SK-N-SH (cell line): ENCODE measurements at regions not wholly inside any gene's neighbourhood (a gene's known extent, or its start where the extent isn't known, plus 50 kb on each side); places are given as distances from the start of the nearest gene placed in this dataset.

ENCODE experiments used
- CTCF ChIA-PET: fragments of 300-600, 350-600 bp; formaldehyde crosslinking; extraction: SDS; loops from one replicate; lab custom pipeline; 2021; lab: Yijun Ruan, JAX
- POLR2A ChIA-PET: fragments of 350-600 bp; sonication (Branson Sonifier 250); formaldehyde crosslinking; extraction: SDS; loops from one replicate; lab custom pipeline; 2020; ENCODE audit warnings: antibody characterized with exemption, inconsistent platforms; lab: Yijun Ruan, JAX
- DNase-seq: peaks from one replicate; pipeline ENCODE4 v3.0.0; 2012
- H2AFZ ChIP-seq: fragments of 200-600 bp; sonication (generic); 2 replicates; pipeline ENCODE4 v1.8.1; 2016; ENCODE audit warnings: antibody characterized with exemption, mild to moderate bottlenecking, low read depth
- H3F3A ChIP-seq: fragments of 200-600 bp; sonication (generic); replicated peaks from 2 replicates; pipeline ENCODE3; 2016; ENCODE audit warnings: antibody characterized with exemption, mild to moderate bottlenecking; ENCODE audit not compliant: insufficient read depth
- H3K27ac ChIP-seq, 2 experiments: fragments of 200-500 bp in 1 of 2; fragments of 200-600 bp in 1 of 2; sonication (Bioruptor generic) in 1 of 2; sonication (generic), shearing (Covaris generic) in 1 of 2; 2 replicates each; pipeline versions ENCODE4 v1.5.1 to v1.6.1; 2014 to 2016; ENCODE audit warnings: low read depth in 2 of 2, inconsistent platforms in 1 of 2, low read length in 1 of 2, mild to moderate bottlenecking in 1 of 2, mixed read lengths in 1 of 2
- H3K27me3 ChIP-seq: fragments of 200-600 bp; sonication (generic), shearing (Covaris generic); 2 replicates; pipeline ENCODE4 v1.6.1; 2016; ENCODE audit warnings: mixed run types; ENCODE audit not compliant: insufficient read depth
- H3K36me3 ChIP-seq, 2 experiments: fragments of 200-500 bp in 1 of 2; fragments of 200-600 bp in 1 of 2; sonication (Bioruptor generic) in 1 of 2; sonication (generic) in 1 of 2; replicated peaks in 1 of 2; 2 replicates each; pipeline versions ENCODE3 to v1.5.1; 2014 to 2016; ENCODE audit warnings: low read length in 1 of 2, mild to moderate bottlenecking in 1 of 2; ENCODE audit not compliant: insufficient read depth in 2 of 2, control insufficient read depth in 1 of 2
- H3K4me1 ChIP-seq, 2 experiments: fragments of 200-500 bp in 1 of 2; fragments of 200-600 bp in 1 of 2; sonication (Bioruptor generic) in 1 of 2; sonication (generic), shearing (Covaris generic) in 1 of 2; 2 replicates each; pipeline versions ENCODE4 v1.5.1 to v1.6.1; 2014 to 2016; ENCODE audit warnings: low read depth in 1 of 2, low read length in 1 of 2, mixed run types in 1 of 2; ENCODE audit not compliant: insufficient read depth in 2 of 2, control insufficient read depth in 1 of 2
- H3K4me2 ChIP-seq: fragments of 200-600 bp; sonication (generic), shearing (Covaris generic); 2 replicates; pipeline ENCODE4 v1.6.1; 2017; ENCODE audit warnings: mixed run types
- H3K4me3 ChIP-seq, 2 experiments: fragments of 200-500 bp in 1 of 2; fragments of 200-600 bp in 1 of 2; sonication (Bioruptor generic) in 1 of 2; sonication (generic), shearing (Covaris generic) in 1 of 2; 2 replicates each; pipeline versions ENCODE4 v1.5.1 to v1.8.1; 2014 to 2016; ENCODE audit warnings: low read depth in 2 of 2, inconsistent platforms in 1 of 2, low read length in 1 of 2, mild to moderate bottlenecking in 1 of 2, mixed read lengths in 1 of 2, moderate library complexity in 1 of 2
- H3K79me2 ChIP-seq: fragments of 200-600 bp; sonication (generic); 2 replicates; pipeline ENCODE4 v1.8.1; 2017; ENCODE audit warnings: mild to moderate bottlenecking; ENCODE audit not compliant: insufficient read depth
- H3K9ac ChIP-seq: fragments of 200-600 bp; sonication (generic); 2 replicates; pipeline ENCODE4 v1.6.1; 2017; ENCODE audit warnings: mixed run types
- H3K9me2 ChIP-seq: fragments of 200-600 bp; sonication (generic); 2 replicates; pipeline ENCODE4 v1.6.1; 2017; ENCODE audit warnings: mixed run types
- H3K9me3 ChIP-seq: fragments of 200-600 bp; sonication (generic); 2 replicates; pipeline ENCODE4 v1.6.1; 2017; ENCODE audit warnings: mixed run types, mild to moderate bottlenecking, moderate library complexity
- H4K20me1 ChIP-seq: fragments of 200-600 bp; sonication (generic); 2 replicates; pipeline ENCODE4 v1.6.1; 2017; ENCODE audit warnings: mild to moderate bottlenecking, mixed run types; ENCODE audit not compliant: insufficient read depth
- CHD2 ChIP-seq: fragments of 150-350 bp; IDR thresholded peaks from 2 replicates; pipeline ENCODE4 v1.6.1; 2018; ENCODE audit warnings: low read length; ENCODE audit not compliant: partially characterized antibody
- CTCF ChIP-seq: fragments of 200-600 bp; sonication (generic); IDR thresholded peaks from 2 replicates; pipeline ENCODE4 v1.6.1; 2017; ENCODE audit warnings: antibody characterized with exemption, mild to moderate bottlenecking, moderate library complexity
- ELF1 ChIP-seq: IDR thresholded peaks from 2 replicates; pipeline ENCODE4 v1.4.0; 2012
- EP300 ChIP-seq, 2 experiments: IDR thresholded peaks; 2 replicates each; pipeline versions ENCODE4 v1.4.0 to v1.6.1; 2012; ENCODE audit warnings: borderline replicate concordance in 1 of 2, low read depth in 1 of 2, low read length in 1 of 2
- FOXM1 ChIP-seq: IDR thresholded peaks from 2 replicates; pipeline ENCODE4 v1.4.0; 2012; ENCODE audit warnings: low read depth, mild to moderate bottlenecking
- GABPA ChIP-seq: IDR thresholded peaks from 2 replicates; pipeline ENCODE4 v1.4.0; 2012; ENCODE audit warnings: low read depth, mild to moderate bottlenecking
- JUND ChIP-seq: IDR thresholded peaks from 2 replicates; pipeline ENCODE4 v1.4.0; 2012
- MXI1 ChIP-seq: IDR thresholded peaks from 2 replicates; pipeline ENCODE4 v1.6.1; 2012; ENCODE audit warnings: mild to moderate bottlenecking, low read depth, low read length, improper control_type of control experiment
- NFIC ChIP-seq: IDR thresholded peaks from 2 replicates; pipeline ENCODE4 v1.4.0; 2012; ENCODE audit warnings: borderline replicate concordance
- POLR2AphosphoS5 ChIP-seq: IDR thresholded peaks from 2 replicates; pipeline ENCODE4 v1.6.1; 2012; ENCODE audit warnings: low read depth, low read length
- RAD21 ChIP-seq: IDR thresholded peaks from 2 replicates; pipeline ENCODE4 v1.6.1; 2012; ENCODE audit warnings: mild to moderate bottlenecking, low read length
- RFX5 ChIP-seq: IDR thresholded peaks from 2 replicates; pipeline ENCODE4 v1.6.1; 2012; ENCODE audit warnings: mild to moderate bottlenecking, improper control_type of control experiment, low read length
- SMC3 ChIP-seq: IDR thresholded peaks from 2 replicates; pipeline ENCODE4 v1.6.1; 2012; ENCODE audit warnings: low read depth, low read length, improper control_type of control experiment
- TCF12 ChIP-seq: IDR thresholded peaks from 2 replicates; pipeline ENCODE4 v1.4.0; 2012
- TEAD4 ChIP-seq: IDR thresholded peaks from 2 replicates; pipeline ENCODE4 v1.4.0; 2012; ENCODE audit warnings: mild to moderate bottlenecking, borderline replicate concordance; ENCODE audit not compliant: insufficient read depth
- USF2 ChIP-seq: fragments of 150-350 bp; IDR thresholded peaks from 2 replicates; pipeline ENCODE4 v1.6.1; 2017; ENCODE audit warnings: antibody characterized with exemption, low read length, low read depth, borderline replicate concordance
- YY1 ChIP-seq: IDR thresholded peaks from 2 replicates; pipeline ENCODE4 v1.4.0; 2012; ENCODE audit warnings: low read depth, mild to moderate bottlenecking
- WGBS: methylation state at CpG from one replicate; pipeline ENCODE4 v1.1.6; 2017; ENCODE audit warnings: low lambda C conversion rate; 5-methylcytosine and 5-hydroxymethylcytosine counted together
- TF ChIP-seq, protein P1 (sequence below): IDR thresholded peaks from 2 replicates; pipeline ENCODE4; 2012
- TF ChIP-seq, protein P2 (sequence below): IDR thresholded peaks from 2 replicates; pipeline ENCODE4 v1.4.0; 2012; ENCODE audit warnings: low read depth, borderline replicate concordance
- TF ChIP-seq, protein P3 (sequence below): IDR thresholded peaks from 2 replicates; pipeline ENCODE4 v1.4.0; 2012; ENCODE audit warnings: low read depth

- CTCF ChIA-PET, result interaction anchor here (0.7 to 0.9 kb wide), 2 partner anchors 10 to 18 kb away, joined by 3 read pairs; no protein-coding TSS in a partner anchor
- no peak for DNase-seq
- H3K4me3 ChIP-seq, result no peak overlapping the region
- 27% methylated on average over 2 of the region's 2 CpGs for WGBS
- H3K27ac ChIP-seq, result no peak overlapping the region
- no peaks in the 10 kb centered on the region for H3K9me3 ChIP-seq
- H4K20me1 ChIP-seq, result no peaks in the 10 kb centered on the region
- TF ChIP-seq FOXM1, result no peak
- TF ChIP-seq YY1, result no peak
- TF ChIP-seq TEAD4, result no peak
- TF ChIP-seq, protein P1, sequence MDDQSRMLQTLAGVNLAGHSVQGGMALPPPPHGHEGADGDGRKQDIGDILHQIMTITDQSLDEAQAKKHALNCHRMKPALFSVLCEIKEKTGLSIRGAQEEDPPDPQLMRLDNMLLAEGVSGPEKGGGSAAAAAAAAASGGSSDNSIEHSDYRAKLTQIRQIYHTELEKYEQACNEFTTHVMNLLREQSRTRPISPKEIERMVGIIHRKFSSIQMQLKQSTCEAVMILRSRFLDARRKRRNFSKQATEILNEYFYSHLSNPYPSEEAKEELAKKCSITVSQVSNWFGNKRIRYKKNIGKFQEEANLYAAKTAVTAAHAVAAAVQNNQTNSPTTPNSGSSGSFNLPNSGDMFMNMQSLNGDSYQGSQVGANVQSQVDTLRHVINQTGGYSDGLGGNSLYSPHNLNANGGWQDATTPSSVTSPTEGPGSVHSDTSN, result no peak
- TF ChIP-seq USF2, result no peak
- TF ChIP-seq CTCF, result no peak
- no peak for TF ChIP-seq ELF1
- TF ChIP-seq JUND, result no peak
- no peak for TF ChIP-seq RAD21
- TF ChIP-seq NFIC, result no peak
- TF ChIP-seq MXI1, result no peak
- TF ChIP-seq, protein P2, sequence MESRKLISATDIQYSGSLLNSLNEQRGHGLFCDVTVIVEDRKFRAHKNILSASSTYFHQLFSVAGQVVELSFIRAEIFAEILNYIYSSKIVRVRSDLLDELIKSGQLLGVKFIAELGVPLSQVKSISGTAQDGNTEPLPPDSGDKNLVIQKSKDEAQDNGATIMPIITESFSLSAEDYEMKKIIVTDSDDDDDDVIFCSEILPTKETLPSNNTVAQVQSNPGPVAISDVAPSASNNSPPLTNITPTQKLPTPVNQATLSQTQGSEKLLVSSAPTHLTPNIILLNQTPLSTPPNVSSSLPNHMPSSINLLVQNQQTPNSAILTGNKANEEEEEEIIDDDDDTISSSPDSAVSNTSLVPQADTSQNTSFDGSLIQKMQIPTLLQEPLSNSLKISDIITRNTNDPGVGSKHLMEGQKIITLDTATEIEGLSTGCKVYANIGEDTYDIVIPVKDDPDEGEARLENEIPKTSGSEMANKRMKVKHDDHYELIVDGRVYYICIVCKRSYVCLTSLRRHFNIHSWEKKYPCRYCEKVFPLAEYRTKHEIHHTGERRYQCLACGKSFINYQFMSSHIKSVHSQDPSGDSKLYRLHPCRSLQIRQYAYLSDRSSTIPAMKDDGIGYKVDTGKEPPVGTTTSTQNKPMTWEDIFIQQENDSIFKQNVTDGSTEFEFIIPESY, result no peak
- TF ChIP-seq, protein P3, sequence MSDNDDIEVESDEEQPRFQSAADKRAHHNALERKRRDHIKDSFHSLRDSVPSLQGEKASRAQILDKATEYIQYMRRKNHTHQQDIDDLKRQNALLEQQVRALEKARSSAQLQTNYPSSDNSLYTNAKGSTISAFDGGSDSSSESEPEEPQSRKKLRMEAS, result no peak
- no peak for TF ChIP-seq GABPA
- no peak for TF ChIP-seq RFX5
- no peak for TF ChIP-seq POLR2AphosphoS5
- no peak for TF ChIP-seq EP300 (IDR thresholded peaks at IDR 0.05; ENCODE audit: borderline replicate concordance in 1 of 2, low read depth in 1 of 2, low read length in 1 of 2)
- no peak for TF ChIP-seq SMC3
- no peak for TF ChIP-seq TCF12
- no peak for TF ChIP-seq CHD2
- TF ChIP-seq, all 33 proteins: peak for 0
- Histone ChIP-seq H3K27me3 (no peaks in the 10 kb centered on the region; the same call in 1 of the 2 replicates), H3K4me1 (no peaks in the 10 kb centered on the region), H3K36me3 (no peaks in the 10 kb centered on the region), H3K9me2 (no peaks in the 10 kb centered on the region), H3F3A (no peaks in the 10 kb centered on the region), H3K4me2 (no peak overlapping the region), H3K79me2 (no peaks in the 10 kb centered on the region), H3K9ac (no peak overlapping the region), H2AFZ (no peak overlapping the region)
- POLR2A ChIA-PET, result interaction anchor here (0.7 kb wide), 1 partner anchor 1715 kb away, joined by 3 read pairs; no protein-coding TSS in a partner anchor
Measured at GRCh38 chr11:44377121-44377520, 67.2 kb upstream of the ALX4 start.
